ENCODE measurements at regions not wholly inside any gene's neighbourhood (a gene's known extent, or its start where the extent isn't known, plus 50 kb on each side); places are given as distances from the start of the nearest gene placed in this dataset.

GRCh38 chr2:148567716-148568115, 76.8 kb upstream of the EPC2 start:
- DNase-seq (ENCODE audit: low read depth in 1 of 2, low spot score in 1 of 2), result no peak
- in situ Hi-C loops (cut with HindIII; ENCODE audit: low pct_unique_long_range_greater_than_20kb, low sequenced_read_pairs), result no loop called here
- no peak for TF ChIP-seq JUND (IDR thresholded peaks at IDR 0.05; ENCODE audit: low read depth)

- TF ChIP-seq JUND (IDR thresholded peaks at IDR 0.05; ENCODE audit: low read depth), result no peak
- no peak for DNase-seq (ENCODE audit: low read depth in 1 of 2, low spot score in 1 of 2)
- in situ Hi-C loops (cut with HindIII; ENCODE audit: low pct_unique_long_range_greater_than_20kb, low sequenced_read_pairs), result no loop called here
Measured at GRCh38 chr2:148568597-148568996, 76.0 kb upstream of the EPC2 start.

GRCh38 chr2:148569221-148569620, 75.3 kb upstream of the EPC2 start:
- in situ Hi-C loops (cut with HindIII; ENCODE audit: low pct_unique_long_range_greater_than_20kb, low sequenced_read_pairs), result no loop called here
- DNase-seq (ENCODE audit: low read depth in 1 of 2, low spot score in 1 of 2), result no peak
- TF ChIP-seq JUND (IDR thresholded peaks at IDR 0.05; ENCODE audit: low read depth), result no peak

- in situ Hi-C loops (cut with HindIII; ENCODE audit: low pct_unique_long_range_greater_than_20kb, low sequenced_read_pairs), result no loop called here
- TF ChIP-seq JUND (IDR thresholded peaks at IDR 0.05; ENCODE audit: low read depth), result no peak
- DNase-seq (ENCODE audit: low read depth in 1 of 2, low spot score in 1 of 2), result no peak
Measured at GRCh38 chr2:148570989-148571388, 73.6 kb upstream of the EPC2 start.

GRCh38 chr2:148577845-148578492, 66.6 kb upstream of the EPC2 start:
- in situ Hi-C loops (cut with HindIII; ENCODE audit: low pct_unique_long_range_greater_than_20kb, low sequenced_read_pairs), result no loop called here
- no peak for TF ChIP-seq JUND (IDR thresholded peaks at IDR 0.05; ENCODE audit: low read depth)
- DNase-seq (ENCODE audit: low read depth in 1 of 2, low spot score in 1 of 2), result no peak

GRCh38 chr2:148578493-148578884, 66.1 kb upstream of the EPC2 start:
- in situ Hi-C loops (cut with HindIII; ENCODE audit: low pct_unique_long_range_greater_than_20kb, low sequenced_read_pairs), result no loop called here
- TF ChIP-seq JUND (IDR thresholded peaks at IDR 0.05; ENCODE audit: low read depth), result no peak
- no peak for DNase-seq (ENCODE audit: low read depth in 1 of 2, low spot score in 1 of 2)

- TF ChIP-seq JUND (IDR thresholded peaks at IDR 0.05; ENCODE audit: low read depth), result no peak
- DNase-seq (ENCODE audit: low read depth in 1 of 2, low spot score in 1 of 2), result no peak
- in situ Hi-C loops (cut with HindIII; ENCODE audit: low pct_unique_long_range_greater_than_20kb, low sequenced_read_pairs), result no loop called here
Measured at GRCh38 chr2:148582679-148583511, 61.7 kb upstream of the EPC2 start.

- no peak for TF ChIP-seq JUND (IDR thresholded peaks at IDR 0.05; ENCODE audit: low read depth)
- in situ Hi-C loops (cut with HindIII; ENCODE audit: low pct_unique_long_range_greater_than_20kb, low sequenced_read_pairs), result no loop called here
Measured at GRCh38 chr2:148585696-148586095, 58.9 kb upstream of the EPC2 start.

GRCh38 chr2:148586522-148587128, 57.9 kb upstream of the EPC2 start:
- DNase-seq (ENCODE audit: low read depth in 1 of 2, low spot score in 1 of 2), result no peak
- in situ Hi-C loops (cut with HindIII; ENCODE audit: low pct_unique_long_range_greater_than_20kb, low sequenced_read_pairs), result no loop called here
- TF ChIP-seq JUND (IDR thresholded peaks at IDR 0.05; ENCODE audit: low read depth), result no peak

More at GRCh38 chr2:148585696-148586095, 58.9 kb upstream of the EPC2 start:
- DNase-seq (ENCODE audit: low read depth in 1 of 2, low spot score in 1 of 2), result no peak

- in situ Hi-C loops (cut with HindIII; ENCODE audit: low pct_unique_long_range_greater_than_20kb, low sequenced_read_pairs), result no loop called here
- TF ChIP-seq JUND (IDR thresholded peaks at IDR 0.05; ENCODE audit: low read depth), result no peak
- DNase-seq (ENCODE audit: low read depth in 1 of 2, low spot score in 1 of 2), result no peak
Measured at GRCh38 chr2:148590612-148591011, 53.9 kb upstream of the EPC2 start.

GRCh38 chr2:148592791-148593190, 51.8 kb upstream of the EPC2 start:
- DNase-seq (ENCODE audit: low read depth in 1 of 2, low spot score in 1 of 2), result no peak
- no peak for TF ChIP-seq JUND (IDR thresholded peaks at IDR 0.05; ENCODE audit: low read depth)
- in situ Hi-C loops (cut with HindIII; ENCODE audit: low pct_unique_long_range_greater_than_20kb, low sequenced_read_pairs), result no loop called here

- in situ Hi-C loops (cut with HindIII; ENCODE audit: low pct_unique_long_range_greater_than_20kb, low sequenced_read_pairs), result no loop called here
- no peak for TF ChIP-seq JUND (IDR thresholded peaks at IDR 0.05; ENCODE audit: low read depth)
- DNase-seq (ENCODE audit: low read depth in 1 of 2, low spot score in 1 of 2), result peak in 1 of 2 experiments; percentile 18
Measured at GRCh38 chr2:148593421-148593820, 51.1 kb upstream of the EPC2 start.

- peak; percentile 38; the same call in 1 of the 2 replicates for TF ChIP-seq JUND (IDR thresholded peaks at IDR 0.05; ENCODE audit: low read depth)
- in situ Hi-C loops (cut with HindIII; ENCODE audit: low pct_unique_long_range_greater_than_20kb, low sequenced_read_pairs), result no loop called here
- DNase-seq (ENCODE audit: low read depth in 1 of 2, low spot score in 1 of 2), result peak; percentile 21 to 90
Measured at GRCh38 chr2:148594216-148594615, 50.3 kb upstream of the EPC2 start.

Measured in T47D (cell line).